GM21390 (cell line): ENCODE measurements at regions not wholly inside any gene's neighbourhood (a gene's known extent, or its start where the extent isn't known, plus 50 kb on each side); places are given as distances from the start of the nearest gene placed in this dataset.
A peak's percentile ranks its signal among the peaks of the same experiment; 100 is the strongest.
"Not testable (repeated sequence)": the region's sequence is repeated elsewhere in the genome, so short reads cannot be mapped to it uniquely, and the experiment has no call there.

Experiments used
- ATAC-seq: cut with Tn5 transposase; IDR thresholded peaks from one replicate; pipeline ENCODE4 v1.9.1; 2021; ENCODE audit not compliant: unreplicated experiment

GRCh38 chr2:122680662-122681061, 925.2 kb downstream of the TSN start:
- no peak for ATAC-seq

GRCh38 chr2:122681626-122682025, 926.2 kb downstream of the TSN start:
- ATAC-seq, result no peak

GRCh38 chr2:122682356-122682755, 926.9 kb downstream of the TSN start:
- ATAC-seq, result no peak

GRCh38 chr2:122683018-122683417, 927.6 kb downstream of the TSN start:
- no peak for ATAC-seq

GRCh38 chr2:122692400-122693083, 937.1 kb downstream of the TSN start:
- ATAC-seq, result no peak

- ATAC-seq, result no peak
Measured at GRCh38 chr2:122697415-122697814, 942.0 kb downstream of the TSN start.

GRCh38 chr2:122703676-122704075, 948.2 kb downstream of the TSN start:
- no peak for ATAC-seq

- ATAC-seq, result peak; percentile 55
Measured at GRCh38 chr2:122704109-122704563, 948.7 kb downstream of the TSN start.

- no peak for ATAC-seq
Measured at GRCh38 chr2:122705746-122706145, 950.3 kb downstream of the TSN start.

GRCh38 chr2:122706757-122707223, 951.3 kb downstream of the TSN start:
- no peak for ATAC-seq

GRCh38 chr2:122707224-122707824, 951.9 kb downstream of the TSN start:
- ATAC-seq, result peak; percentile 57

- ATAC-seq, result no peak
Measured at GRCh38 chr2:122710049-122710448, 954.6 kb downstream of the TSN start.

GRCh38 chr2:122713800-122714199, 958.3 kb downstream of the TSN start:
- no peak for ATAC-seq

- ATAC-seq, result not testable (repeated sequence)
Measured at GRCh38 chr2:122720822-122721221, 965.4 kb downstream of the TSN start.

- ATAC-seq, result no peak
Measured at GRCh38 chr2:122734766-122735424, 979.4 kb downstream of the TSN start.

- no peak for ATAC-seq
Measured at GRCh38 chr2:122736279-122736678, 980.8 kb downstream of the TSN start.

GRCh38 chr2:122737429-122738077, 982.1 kb downstream of the TSN start:
- ATAC-seq, result peak; percentile 78

- ATAC-seq, result no peak
Measured at GRCh38 chr2:122739732-122740593, 984.5 kb downstream of the TSN start.

GRCh38 chr2:122740594-122740948, 985.1 kb downstream of the TSN start:
- no peak for ATAC-seq

GRCh38 chr2:122741403-122741802, 986.0 kb downstream of the TSN start:
- no peak for ATAC-seq
